Brain pericyte (primary cell): ENCODE measurements at regions not wholly inside any gene's neighbourhood (a gene's known extent, or its start where the extent isn't known, plus 50 kb on each side); places are given as distances from the start of the nearest gene placed in this dataset.

Experiments
- DNase-seq: peaks from one replicate; pipeline ENCODE4 v3.0.0-alpha.2; 2012; ENCODE audit warnings: low read depth, low spot score

DNA sequence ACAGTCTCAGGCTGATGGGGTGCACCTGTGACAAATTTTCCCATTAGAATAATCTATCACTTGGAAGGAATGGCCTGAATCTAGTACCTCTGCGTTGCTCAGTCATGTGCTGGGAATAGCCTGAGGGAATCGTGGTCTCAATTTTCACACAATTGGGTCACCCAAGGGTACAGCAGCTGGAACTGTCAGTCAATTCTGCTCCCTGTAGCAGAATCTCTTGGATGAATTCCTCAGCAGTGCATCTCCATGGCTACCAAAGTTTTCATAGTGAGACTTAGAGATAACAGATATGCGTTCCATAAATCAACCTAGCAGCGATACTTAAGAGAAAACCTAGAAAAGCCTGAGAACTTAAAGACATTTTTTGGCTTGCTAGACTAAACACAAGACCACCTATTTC is 288.7 kb upstream of the CTSO start:
- no peak for DNase-seq

GRCh38 chr4:156241896-156242295 is 288.2 kb upstream of the CTSO start:
- DNase-seq = no peak

- no peak for DNase-seq
Measured at GRCh38 chr4:156238171-156238570, 284.5 kb upstream of the CTSO start.

GRCh38 chr4:156237231-156237630 is 283.6 kb upstream of the CTSO start:
- no peak for DNase-seq

GRCh38 chr4:156230176-156230575 is 276.5 kb upstream of the CTSO start:
- no peak for DNase-seq

DNA sequence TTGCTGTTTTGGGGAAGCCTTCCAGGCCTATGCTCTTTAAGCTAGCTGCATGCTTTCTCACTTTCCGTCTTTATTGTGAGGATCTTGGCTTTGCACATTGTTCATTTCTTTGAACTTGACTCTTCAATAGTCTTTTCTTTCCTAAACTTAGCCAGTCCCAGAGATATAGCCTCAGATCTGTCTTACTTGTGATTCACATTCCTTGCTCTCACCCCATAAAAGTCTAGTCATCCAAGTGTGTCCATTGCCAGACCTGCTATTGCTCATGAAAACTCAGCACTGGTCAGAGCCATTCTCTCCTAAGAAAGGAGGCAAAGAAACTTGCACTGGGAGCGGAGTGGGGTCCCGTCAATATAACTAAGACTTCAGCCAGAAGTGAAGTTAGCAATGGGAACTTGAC is 275.0 kb upstream of the CTSO start:
- no peak for DNase-seq

DNA sequence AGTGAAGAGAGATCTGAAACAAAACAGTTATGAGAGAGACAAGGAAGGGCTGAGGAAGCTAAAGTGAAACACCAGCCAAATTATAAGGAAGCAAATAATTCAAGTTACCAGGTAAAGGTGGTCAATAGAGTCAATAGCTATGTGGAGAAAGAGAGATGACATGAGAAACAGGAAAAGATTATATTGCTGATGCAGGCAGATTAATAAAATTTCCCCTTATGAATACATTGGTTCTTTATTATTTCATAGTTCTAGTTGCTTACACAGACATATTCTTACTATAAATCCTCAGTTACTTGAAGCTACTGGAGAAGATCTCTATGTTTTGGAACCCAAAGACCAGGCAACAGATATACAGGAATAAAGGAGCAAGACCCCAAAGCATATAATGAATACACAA is 273.7 kb upstream of the CTSO start:
- DNase-seq = no peak

GRCh38 chr4:156223985-156224384 is 270.3 kb upstream of the CTSO start:
- DNase-seq = no peak

DNA sequence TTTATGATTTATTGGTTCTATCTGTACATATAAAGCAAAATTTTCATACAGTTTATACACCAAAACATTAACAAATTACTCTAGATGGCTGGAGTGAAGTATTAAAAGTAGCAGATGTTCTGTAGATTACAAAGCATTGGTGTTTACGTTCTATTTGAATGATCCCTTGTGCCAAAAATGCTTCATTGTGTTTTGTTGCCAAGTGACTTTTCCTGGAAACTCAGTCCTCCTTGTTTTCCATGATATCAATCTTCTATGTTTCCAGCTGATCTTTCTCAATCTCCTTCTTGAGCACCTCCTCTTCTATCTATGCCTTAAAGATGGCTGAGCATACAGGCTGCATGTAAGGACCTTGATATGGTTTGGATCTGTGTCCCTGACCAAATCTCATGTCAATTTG is 263.6 kb upstream of the CTSO start:
- DNase-seq = no peak

DNA sequence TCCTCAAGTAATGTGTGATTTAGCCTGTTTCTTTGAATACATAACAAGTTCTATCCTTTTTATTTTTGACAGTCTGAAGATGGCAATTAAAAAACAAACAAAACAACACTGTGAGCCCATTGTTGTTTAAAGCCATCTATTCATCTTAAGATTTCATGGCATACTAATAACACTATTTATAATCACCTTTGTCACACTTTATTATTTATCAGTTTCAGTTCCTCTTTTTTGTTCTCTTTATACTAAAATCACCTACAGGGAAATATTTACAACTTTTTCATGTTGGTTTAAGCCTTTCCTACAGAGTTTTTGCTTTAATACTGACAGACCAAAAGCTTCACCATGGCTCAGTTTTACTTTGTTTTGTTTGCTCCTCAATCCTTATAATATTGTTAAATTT is 247.4 kb upstream of the CTSO start:
- no peak for DNase-seq

GRCh38 chr4:156198511-156198910 is 244.8 kb upstream of the CTSO start:
- no peak for DNase-seq

- no peak for DNase-seq
Measured at GRCh38 chr4:156197216-156197615, 243.6 kb upstream of the CTSO start.

- no peak for DNase-seq
Measured at GRCh38 chr4:156196722-156197121, 243.1 kb upstream of the CTSO start.

- no peak for DNase-seq
Measured at GRCh38 chr4:156195914-156196313, 242.2 kb upstream of the CTSO start.

- no peak for DNase-seq
Measured at GRCh38 chr4:156194896-156195295, 241.2 kb upstream of the CTSO start.

DNA sequence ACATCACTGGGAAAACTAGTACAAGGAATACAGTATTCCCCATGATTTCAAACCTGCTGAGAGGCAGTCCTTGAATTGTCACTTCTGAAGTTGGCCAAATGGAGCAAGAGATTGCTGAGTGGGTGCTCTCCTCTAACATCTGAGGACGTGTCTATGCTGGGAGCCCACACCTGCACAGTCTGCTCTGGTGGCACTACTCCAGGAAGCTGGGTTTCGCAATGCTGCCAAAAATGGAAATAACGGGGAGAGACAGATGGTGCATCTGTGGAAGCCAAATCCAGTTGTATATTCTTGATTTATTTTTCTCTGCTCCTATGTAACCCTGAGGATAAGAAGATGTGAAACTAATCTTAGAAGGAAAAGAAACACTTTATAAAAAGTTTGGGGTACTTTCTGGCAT is 240.1 kb upstream of the CTSO start:
- no peak for DNase-seq

- DNase-seq = no peak
Measured at GRCh38 chr4:156193106-156193505, 239.4 kb upstream of the CTSO start.

DNA sequence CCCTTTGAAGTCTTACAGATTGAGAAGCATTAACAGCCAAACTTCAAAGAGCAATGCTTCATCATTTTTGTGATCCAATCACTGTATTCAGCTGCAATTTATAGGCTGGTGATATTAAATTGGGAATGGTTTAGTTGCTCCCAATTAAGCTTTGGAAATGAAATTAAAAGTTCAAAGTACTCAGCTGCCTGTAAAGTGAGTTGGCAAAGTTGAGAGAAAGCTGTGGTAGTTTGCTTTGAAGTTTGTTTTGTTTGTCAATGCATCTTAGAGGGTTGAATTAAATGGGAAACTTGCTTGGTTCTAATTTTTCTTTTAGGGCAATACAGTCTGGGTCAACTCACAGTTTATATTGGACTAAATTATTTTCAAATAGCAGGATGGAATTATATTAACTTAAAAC is 238.4 kb upstream of the CTSO start:
- no peak for DNase-seq

DNA sequence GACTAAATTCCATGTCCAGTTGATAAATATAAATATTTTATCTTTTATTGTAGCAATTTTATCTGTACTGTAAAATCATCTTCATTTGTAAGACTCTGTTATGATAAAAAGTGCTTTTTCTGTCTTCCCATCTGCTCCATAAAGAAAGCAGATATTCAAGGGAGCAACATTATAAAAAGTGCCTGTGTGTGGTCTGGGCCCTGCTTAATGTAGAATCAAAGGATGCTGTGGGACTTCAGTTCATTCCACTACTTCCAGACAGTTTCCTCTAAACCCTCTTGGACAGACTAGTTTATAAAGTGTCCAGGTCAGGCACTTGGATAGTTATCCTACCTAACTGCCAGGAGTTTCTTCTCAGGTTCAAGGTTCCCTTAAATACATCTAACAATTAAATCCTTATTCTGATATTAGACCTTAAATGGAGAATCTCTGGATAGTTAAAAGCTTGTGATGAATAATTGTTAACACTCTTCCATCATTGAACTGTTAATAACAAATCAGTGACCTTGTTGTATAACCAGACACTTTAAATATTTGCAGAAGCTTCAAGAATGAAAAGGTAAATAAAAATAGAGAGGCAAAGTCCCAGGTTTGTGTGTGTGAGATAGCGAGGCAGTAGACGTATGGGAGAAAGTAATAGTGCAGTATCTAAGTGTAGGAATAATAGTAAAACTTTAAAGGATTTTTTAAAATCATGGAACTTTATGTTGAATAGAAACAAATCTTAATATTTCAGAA is 237.5 kb upstream of the CTSO start:
- DNase-seq = no peak

- DNase-seq = no peak
Measured at GRCh38 chr4:156190615-156191014, 236.9 kb upstream of the CTSO start.

DNA sequence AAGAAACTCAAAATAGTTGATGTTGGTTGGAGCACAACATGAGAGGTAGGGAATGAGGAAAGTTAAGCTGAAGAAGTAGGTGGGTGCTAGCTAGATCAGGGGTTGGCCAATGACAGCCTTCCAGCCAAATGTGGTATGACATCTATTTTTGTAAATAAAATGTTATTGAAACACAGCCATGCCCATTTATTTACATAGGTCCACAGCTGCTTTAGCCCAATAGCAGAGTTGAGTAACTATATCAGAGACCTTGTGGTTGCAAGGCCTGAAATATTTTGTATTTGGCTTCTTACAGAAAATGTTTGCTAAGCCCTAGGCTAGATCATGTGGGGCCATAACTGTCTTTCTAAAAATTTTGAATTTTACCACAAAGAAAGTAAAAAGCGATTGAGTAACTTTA is 234.9 kb upstream of the CTSO start:
- DNase-seq = no peak

- no peak for DNase-seq
Measured at GRCh38 chr4:156186111-156186510, 232.4 kb upstream of the CTSO start.

DNA sequence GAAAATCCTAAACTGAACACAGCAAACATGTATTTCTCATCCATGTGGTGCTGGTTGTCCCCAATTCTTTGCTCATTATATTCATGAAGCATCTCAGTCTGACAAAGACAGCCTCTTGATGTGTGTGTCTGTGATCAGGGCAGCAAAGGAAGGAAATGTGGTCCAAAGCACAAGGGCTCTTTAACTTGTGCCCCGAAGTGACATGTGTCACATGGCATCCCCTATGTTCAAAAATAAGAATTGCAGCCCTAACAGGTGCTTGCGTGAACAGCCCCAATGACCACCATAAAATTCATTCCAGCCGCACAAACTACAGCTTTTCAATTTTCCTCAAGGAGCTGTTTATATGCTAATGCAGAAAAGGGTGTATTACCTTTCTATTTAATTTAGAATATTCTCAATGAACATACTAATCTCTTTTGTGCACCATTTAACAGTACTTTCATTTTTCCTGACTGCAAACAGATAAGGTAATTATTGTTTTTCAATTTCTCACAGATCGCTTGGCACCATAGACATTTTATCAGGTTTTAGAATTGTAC is 231.9 kb upstream of the CTSO start:
- DNase-seq = no peak

GRCh38 chr4:156182269-156182668 is 228.6 kb upstream of the CTSO start:
- no peak for DNase-seq
